GM21717 (cell line): ENCODE measurements at regions not wholly inside any gene's neighbourhood (a gene's known extent, or its start where the extent isn't known, plus 50 kb on each side); places are given as distances from the start of the nearest gene placed in this dataset.

Experiments
- ATAC-seq: cut with Tn5 transposase; IDR thresholded peaks from one replicate; pipeline ENCODE4 v1.9.1; 2021; ENCODE audit warnings: mild to moderate bottlenecking, moderate library complexity; ENCODE audit not compliant: unreplicated experiment

DNA sequence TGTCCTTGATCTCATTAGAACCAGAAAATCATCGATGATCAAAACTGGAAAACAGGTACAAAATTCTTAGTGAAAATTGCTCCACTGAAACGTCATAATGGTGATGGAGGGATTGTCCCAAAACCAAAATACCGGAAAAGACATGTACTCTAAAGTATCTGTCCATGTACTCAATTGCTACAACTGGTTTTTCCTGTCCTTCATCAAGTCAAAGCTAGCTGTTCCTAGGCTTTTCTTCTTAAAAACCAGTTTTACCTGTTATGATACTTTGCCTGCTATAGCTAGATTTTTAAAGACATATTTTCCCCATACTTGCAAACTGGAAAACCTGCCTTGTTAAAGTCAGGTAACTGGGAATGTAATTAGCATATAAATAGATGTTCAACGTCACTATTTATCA, 50.5 kb upstream of the LRRC1 start:
- no peak for ATAC-seq

DNA sequence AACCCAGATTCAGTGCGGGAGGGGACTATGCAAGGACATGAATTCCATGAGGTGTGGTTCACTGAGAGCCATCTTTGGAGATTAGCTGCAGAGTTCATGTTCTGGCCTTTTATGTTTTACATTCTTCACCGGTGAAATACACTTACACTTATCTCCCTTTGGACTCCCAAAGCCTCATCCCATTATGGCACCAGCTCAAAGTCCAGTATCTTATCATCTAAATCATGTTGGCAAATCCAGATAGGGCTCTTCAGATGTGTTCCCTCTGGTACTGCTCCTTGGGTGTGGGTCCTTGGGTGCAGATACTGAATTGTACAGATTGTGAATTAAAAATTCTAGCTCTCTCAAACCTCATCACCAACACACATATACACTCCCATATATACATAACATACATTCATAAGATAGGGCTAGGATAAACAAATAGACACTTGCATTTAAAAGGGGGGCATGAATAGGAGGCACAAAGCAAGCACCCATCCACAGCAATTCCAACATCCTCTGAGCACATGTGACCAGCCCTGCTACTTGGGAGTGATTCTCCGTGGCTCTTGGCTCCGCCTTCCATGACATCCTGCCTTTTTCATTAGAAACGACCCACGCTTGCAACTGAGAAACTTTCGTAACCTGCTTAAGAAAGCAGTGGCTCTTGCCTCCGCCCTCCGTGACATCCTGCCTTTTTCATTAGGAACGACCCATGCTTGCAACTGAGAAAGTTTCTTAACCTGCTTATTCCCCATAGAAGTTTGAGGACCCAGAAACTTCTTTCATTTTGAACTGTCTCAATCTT, 53.6 kb upstream of the LRRC1 start:
- no peak for ATAC-seq

DNA sequence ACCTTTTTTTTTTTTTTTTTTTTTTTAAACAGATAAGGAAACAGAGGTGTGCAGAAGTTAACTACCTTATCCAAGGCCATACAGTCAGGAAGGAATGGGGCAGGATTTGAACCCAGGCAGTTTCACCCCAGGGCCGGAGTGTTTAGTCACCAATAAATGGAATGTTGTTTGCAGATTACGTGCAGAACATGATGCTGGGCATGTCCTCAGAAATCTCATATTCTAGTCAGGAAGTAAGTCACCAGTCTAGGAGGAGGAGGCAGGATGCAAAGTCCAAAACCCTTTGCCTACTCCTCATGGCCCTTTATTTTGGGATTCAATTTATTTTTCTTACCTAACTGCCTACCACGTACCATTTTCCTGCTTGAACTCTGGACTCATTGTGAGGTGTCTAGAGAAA, 57.1 kb upstream of the LRRC1 start:
- ATAC-seq: no peak

DNA sequence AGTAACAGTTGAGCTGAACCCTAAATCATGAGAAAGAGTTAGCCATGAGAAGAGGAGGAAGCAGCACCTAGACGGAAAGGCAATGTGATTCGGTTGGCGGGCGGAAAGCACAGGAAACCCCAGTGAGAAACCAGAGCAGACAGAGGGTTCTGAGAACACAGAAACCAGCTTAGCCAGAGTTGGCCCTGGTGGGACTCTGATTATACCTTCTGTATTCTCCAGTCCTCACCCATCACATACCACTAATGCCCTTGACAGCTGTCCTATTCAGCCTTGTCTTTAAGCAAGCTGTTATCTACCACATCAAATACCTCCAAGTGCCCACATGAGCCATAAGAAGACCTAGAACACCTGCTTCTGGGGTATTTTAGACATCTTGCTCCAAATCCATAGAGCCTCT, 58.9 kb upstream of the LRRC1 start:
- peak; percentile 62 for ATAC-seq

DNA sequence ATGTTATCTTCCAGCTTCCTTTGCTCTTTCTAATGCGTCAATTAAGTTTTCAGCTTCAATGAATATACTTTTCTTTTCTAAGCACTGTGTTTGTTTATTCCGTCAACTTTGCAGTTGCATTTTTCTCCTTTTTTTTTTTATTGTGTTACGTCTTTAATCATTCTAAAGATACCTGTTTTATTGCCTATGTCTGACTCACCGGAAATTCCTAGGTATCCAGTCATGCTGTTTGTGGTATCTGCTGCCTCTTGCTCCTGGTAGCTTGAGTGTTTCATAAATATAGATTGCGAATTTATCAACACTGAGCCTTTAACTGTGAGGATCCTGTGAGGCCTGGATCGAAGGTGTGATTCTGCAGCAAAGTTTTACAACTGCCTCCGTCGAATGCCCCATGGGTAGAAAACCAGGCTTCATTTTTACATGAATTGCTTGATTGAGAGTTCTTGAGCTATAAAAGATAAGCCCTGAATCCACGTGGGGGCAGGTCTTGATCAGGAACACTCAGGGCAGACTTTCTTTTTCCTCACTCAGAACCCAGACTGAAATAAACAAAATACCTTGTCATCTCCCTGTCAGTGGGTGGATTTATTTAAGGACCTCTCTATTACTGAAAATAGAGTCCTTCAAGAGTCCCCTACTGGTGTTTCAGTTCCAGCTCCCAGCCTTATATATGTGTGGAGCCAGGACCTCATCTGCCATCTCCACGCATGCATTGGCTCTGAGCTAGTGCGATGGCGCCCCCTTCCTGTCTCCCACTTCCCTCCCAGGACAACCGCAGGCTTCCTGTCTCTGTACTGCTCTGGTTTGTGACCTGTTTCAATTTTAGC, 60.1 kb upstream of the LRRC1 start:
- peak; percentile 61 for ATAC-seq

DNA sequence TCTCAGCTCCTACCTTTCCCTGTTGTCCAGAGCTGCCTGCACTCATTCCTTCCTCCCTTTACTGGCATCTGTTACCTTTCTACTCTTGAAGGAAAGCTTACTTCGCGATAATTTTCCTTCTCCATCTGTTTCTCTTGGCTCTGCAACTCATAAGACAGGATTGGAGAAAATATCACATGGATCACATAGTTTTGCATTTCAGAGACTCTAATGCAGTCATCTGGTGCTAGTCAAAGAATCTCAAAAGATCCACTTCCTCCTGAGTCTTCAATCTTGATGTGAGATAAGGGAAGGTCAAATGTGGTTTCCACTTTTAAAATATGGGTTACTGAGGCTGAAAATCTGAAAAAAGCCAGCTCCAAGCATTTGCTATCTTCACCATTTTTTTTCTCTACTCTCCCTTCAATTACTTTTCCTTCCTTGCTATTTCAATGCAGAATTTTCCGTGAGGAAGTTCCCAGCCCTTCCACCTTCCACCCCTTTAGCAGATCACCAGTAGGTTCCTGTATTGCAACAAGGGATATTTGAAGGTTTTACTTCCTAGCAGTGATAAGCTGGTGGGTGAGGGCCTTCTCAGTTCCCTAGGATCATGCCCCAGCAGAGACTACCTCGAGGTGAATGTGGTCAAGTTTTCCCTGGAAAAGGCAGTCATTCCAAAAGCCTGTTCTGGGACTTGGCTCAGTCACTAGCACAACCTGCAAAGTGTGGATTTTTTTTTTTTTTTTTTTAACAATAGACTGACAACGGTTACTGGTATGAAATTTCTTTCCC, 62.8 kb upstream of the LRRC1 start:
- no peak for ATAC-seq

DNA sequence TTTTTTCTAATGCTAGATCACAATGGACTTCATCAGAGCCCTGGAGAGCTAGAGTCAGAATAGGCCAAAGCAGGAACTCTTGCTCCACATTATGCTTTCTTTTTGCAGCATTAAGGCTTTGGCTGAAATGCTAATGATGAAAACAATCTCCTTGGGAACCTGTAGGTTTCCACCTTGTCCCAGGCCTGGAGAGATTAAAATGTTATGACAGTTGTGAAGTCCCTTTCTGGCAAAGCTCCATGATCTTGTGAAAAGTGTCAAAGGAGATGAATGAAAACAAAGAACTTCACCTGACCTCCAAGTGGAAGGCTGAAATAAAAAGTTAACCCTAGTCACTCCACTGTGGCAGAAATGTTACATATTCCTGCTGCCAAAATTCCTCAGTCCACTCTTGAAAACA, 64.0 kb upstream of the LRRC1 start:
- no peak for ATAC-seq

DNA sequence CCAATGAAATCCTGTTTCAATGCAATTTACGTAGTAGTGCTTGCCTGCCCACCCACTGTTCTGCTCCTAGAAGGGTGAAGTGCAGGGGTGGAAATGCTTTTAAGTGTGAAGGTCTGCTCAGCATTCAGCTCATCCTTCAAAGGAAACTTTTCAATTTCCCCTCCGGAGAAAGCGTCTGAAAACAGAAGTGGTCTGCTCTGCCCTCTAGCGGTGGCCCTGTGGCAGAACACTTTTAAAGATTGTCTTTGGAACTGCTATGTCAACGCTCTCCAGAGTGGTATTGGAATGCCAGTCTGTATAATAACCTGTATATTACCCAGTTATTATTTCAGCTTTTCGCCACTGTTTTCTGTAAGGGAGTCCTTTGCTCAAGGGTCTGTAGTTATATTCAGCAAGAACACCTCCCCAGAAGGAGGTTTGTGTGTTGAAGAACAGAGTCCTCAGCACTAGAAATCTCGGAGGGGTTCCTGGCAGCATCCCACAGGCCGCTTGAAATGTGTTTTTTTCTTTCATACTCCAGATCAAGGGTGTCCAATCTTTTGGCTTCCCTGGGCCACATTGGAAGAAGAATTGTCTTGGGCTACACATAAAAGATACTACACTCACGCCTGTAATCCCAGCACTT, 63.1 kb upstream of the KLHL31 start:
- peak; percentile 80 for ATAC-seq

DNA sequence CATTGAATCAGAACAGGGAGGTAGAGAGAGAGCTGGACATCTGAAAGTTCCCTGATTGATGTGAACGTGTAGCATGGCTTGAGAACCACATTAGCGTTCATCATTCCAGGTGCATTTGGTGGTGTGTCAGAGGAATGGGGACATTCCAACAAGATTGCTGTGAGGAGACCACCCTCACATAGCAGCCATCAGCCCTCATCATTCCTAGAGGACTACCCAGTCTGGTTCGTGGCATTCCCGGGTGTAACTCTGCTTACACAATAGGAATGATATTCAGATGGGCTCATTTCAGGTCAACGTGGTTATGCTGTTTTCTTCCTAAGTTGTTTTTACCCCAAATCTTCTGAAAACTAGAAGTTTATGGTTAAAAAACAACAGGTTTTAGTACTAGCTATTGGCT, 62.2 kb upstream of the KLHL31 start:
- ATAC-seq: no peak

DNA sequence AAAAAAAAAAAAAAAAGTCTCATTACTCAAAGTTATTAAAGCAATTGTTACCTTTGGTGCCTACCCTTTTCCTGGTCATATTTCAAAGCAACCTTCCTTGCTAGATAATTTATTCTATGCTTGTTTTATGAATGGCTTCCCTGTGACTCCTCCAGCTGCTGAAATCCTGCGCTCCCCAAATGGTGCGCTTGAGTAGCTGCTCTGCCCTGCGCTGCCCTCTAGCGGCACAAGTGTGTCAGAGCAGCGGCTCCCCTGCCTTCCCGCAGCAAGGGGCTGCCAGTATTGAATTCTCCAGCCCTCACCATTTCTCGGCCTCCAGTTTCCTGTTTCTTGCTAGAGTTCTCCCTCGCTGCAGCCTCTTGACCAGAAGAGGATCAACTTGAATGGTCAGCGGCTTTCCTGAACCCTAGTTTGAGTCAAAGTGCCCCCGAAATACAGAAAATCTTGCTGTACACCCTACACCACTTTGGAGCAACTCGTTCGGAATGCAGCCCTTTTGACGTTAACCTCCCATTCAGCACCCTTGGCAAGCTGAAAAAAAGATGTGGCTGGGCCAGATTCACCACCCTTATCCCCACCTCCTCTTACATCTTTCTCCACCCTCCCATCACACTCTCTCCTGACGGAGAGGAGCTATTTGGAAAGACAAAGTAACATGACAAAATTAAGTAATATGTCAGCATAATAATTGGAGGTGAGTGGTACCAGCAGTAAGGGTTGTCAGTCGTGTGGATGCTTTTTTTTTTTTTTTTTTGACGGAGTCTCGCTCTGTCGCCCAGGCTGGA, 60.4 kb upstream of the KLHL31 start:
- ATAC-seq: peak; percentile 80

DNA sequence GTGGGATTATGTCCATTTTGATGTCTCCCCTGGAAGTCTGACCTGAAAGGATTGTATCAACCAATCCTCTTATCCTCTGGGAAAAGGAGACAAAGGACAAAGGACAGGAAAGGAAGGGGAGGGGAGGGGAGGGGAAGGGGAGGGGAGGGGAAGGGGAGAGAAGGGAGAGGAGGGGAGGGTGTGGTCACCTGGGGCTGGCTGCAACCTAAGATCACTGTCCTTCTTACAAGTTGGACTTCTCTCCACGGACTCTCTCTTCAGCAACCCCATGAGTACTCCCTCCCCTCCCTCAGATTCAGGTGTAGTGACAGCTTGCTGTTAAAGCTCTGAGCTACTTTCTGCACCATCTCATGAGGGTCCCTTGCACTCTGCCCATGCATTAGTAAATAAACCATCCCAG, 58.9 kb upstream of the KLHL31 start:
- ATAC-seq: no peak

DNA sequence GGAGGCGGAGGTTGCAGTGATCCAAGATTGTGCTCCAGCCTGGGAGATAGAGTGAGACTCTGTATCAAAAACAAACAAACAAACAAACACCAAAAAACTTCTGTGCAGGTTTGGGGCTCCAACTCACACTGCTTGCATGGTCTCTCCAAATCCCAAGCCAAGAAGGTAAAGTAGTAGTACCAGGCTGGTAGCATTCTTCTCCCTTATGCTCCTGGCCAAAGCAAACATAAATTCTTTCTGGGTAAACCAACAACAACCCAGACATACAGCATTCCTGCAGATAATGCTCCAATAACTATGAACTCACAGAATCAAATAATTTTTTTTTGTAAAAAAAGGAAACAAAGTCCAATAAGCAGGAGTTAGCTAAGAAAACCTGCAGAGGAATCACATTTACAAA, 57.8 kb upstream of the KLHL31 start:
- no peak for ATAC-seq

DNA sequence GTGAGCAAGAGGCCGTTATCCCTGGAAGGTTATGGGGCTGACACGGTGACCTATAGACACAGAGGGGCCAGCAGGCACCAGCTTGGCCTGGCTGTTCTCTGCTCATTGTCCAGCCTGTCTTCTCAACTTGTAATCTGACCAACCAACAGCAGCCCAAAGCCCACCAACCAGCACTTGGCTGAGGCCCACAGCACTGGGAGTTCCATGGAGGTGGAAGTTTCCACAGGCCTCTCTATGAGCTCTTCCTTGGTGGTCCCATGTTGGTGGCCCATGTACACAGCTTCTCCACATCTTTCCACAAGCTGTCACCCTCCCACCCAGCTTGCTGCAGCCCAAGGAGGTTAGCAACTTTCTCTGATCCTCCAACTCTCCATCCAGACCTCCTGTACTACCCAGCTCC, 56.2 kb upstream of the KLHL31 start:
- no peak for ATAC-seq

DNA sequence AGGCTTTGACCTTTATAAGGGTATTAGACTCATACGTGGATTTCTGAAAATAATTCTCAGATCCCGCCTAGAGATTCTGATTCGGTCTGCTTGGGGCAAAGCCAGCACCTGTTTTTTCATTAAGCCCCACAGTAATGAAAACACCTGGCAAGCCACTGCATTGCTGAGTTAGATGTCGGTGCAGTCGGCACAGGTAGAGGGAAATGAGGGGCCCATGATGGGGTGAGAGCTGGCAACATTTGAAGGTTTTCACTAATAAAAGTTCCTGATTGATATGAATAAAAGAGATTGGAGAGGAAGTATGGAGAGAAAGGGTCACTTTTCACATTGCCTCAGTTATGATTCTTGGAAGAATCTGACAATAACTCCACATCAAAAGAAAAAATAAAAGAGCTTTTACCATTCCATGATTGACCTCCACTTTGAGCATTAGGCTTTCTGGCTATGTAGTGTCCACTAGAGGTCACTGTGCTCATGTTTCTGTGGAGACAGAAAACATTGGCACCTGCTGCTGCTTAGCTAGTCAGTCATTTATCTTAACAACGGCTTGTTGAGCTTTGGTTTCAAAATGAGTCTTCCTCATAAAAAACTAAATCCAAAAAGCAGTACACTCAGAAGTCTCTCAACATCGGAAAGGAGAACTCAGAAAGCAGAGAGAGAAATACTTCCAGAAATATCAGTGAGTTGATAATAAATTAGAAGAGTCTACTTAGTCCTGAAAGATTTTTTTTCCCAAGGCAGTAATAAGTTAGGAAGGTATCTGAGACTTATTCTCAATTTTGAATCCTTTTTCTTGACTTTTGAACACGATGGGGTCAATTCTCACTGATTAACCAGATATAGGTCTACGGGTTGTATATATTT, 53.3 kb upstream of the KLHL31 start:
- ATAC-seq: peak; percentile 93

DNA sequence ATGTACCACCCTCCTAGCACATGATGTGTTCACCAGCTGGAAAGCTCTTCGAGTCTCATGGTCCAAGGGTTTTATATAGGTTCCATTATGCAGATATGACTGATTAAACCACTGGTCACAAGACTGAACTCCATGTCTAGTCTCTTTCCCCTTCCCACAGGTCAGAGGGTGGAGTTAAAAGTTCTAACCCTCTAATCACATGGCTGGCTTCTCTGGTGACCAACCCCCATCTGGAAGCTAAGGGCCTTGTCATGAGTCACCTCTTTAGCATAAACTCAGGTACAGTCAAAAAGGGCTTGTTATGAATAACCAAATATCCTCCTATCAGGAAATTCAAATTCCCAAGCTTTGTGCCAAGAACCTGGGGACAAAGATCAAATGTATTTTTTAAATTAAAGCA, 52.0 kb upstream of the KLHL31 start:
- ATAC-seq: no peak

DNA sequence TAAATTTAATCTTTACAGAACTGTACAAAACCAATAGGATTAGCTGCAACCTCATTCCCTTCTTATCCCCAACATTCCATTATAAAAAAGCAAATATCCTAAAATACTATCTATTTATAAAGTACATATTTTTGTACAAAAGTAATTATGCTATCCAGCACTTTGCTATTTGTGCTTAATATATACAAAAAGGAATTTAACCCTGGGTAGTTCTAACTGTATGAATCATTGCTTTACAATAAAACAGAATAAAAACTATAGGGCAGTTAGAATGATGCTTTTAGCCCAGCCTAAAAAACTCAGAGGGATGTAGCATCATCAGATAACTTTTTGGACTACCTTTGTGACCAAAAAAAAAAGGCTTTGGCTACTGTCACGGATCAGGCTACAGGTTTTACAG, 49.9 kb upstream of the KLHL31 start:
- ATAC-seq: no peak
